ENCODE measurements at regions not wholly inside any gene's neighbourhood (a gene's known extent, or its start where the extent isn't known, plus 50 kb on each side); places are given as distances from the start of the nearest gene placed in this dataset.
A peak's percentile ranks its signal among the peaks of the same experiment; 100 is the strongest.

GRCh38 chr2:492178-492577 is 185.0 kb downstream of the TMEM18 start:
- no peak for TF ChIP-seq JUND (IDR thresholded peaks at IDR 0.05; ENCODE audit: low read depth)
- no peak for DNase-seq (ENCODE audit: low read depth in 1 of 2, low spot score in 1 of 2)
- in situ Hi-C loops (cut with HindIII; ENCODE audit: low pct_unique_long_range_greater_than_20kb, low sequenced_read_pairs), result no loop called here

- in situ Hi-C loops (cut with HindIII; ENCODE audit: low pct_unique_long_range_greater_than_20kb, low sequenced_read_pairs), result no loop called here
- no peak for DNase-seq (ENCODE audit: low read depth in 1 of 2, low spot score in 1 of 2)
- TF ChIP-seq JUND (IDR thresholded peaks at IDR 0.05; ENCODE audit: low read depth), result no peak
These were observed 187.4 kb downstream of the TMEM18 start for GRCh38 chr2:489838-490237.

GRCh38 chr2:489084-489483 is 188.1 kb downstream of the TMEM18 start:
- in situ Hi-C loops (cut with HindIII; ENCODE audit: low pct_unique_long_range_greater_than_20kb, low sequenced_read_pairs), result no loop called here
- DNase-seq (ENCODE audit: low read depth in 1 of 2, low spot score in 1 of 2), result no peak
- no peak for TF ChIP-seq JUND (IDR thresholded peaks at IDR 0.05; ENCODE audit: low read depth)

GRCh38 chr2:487186-488079 is 189.8 kb downstream of the TMEM18 start:
- in situ Hi-C loops (cut with HindIII; ENCODE audit: low pct_unique_long_range_greater_than_20kb, low sequenced_read_pairs), result no loop called here
- no peak for DNase-seq (ENCODE audit: low read depth in 1 of 2, low spot score in 1 of 2)
- no peak for TF ChIP-seq JUND (IDR thresholded peaks at IDR 0.05; ENCODE audit: low read depth)

GRCh38 chr2:486371-486770 is 190.8 kb downstream of the TMEM18 start:
- in situ Hi-C loops (cut with HindIII; ENCODE audit: low pct_unique_long_range_greater_than_20kb, low sequenced_read_pairs), result no loop called here
- no peak for DNase-seq (ENCODE audit: low read depth in 1 of 2, low spot score in 1 of 2)

GRCh38 chr2:481388-481787 is 193.5 kb upstream of the ALKAL2 start:
- TF ChIP-seq JUND (IDR thresholded peaks at IDR 0.05; ENCODE audit: low read depth), result no peak
- in situ Hi-C loops (cut with HindIII; ENCODE audit: low pct_unique_long_range_greater_than_20kb, low sequenced_read_pairs), result no loop called here
- no peak for DNase-seq (ENCODE audit: low read depth in 1 of 2, low spot score in 1 of 2)

More at GRCh38 chr2:486371-486770, 190.8 kb downstream of the TMEM18 start:
- TF ChIP-seq JUND (IDR thresholded peaks at IDR 0.05; ENCODE audit: low read depth), result no peak

GRCh38 chr2:479490-480176 is 191.7 kb upstream of the ALKAL2 start:
- peak; percentile 27 to 47 for DNase-seq (ENCODE audit: low read depth in 1 of 2, low spot score in 1 of 2)
- in situ Hi-C loops (cut with HindIII; ENCODE audit: low pct_unique_long_range_greater_than_20kb, low sequenced_read_pairs), result no loop called here
- TF ChIP-seq JUND (IDR thresholded peaks at IDR 0.05; ENCODE audit: low read depth), result no peak

- TF ChIP-seq JUND (IDR thresholded peaks at IDR 0.05; ENCODE audit: low read depth), result no peak
- in situ Hi-C loops (cut with HindIII; ENCODE audit: low pct_unique_long_range_greater_than_20kb, low sequenced_read_pairs), result no loop called here
- DNase-seq (ENCODE audit: low read depth in 1 of 2, low spot score in 1 of 2), result no peak
These were observed 191.1 kb upstream of the ALKAL2 start for GRCh38 chr2:479031-479430.

- in situ Hi-C loops (cut with HindIII; ENCODE audit: low pct_unique_long_range_greater_than_20kb, low sequenced_read_pairs), result no loop called here
- DNase-seq (ENCODE audit: low read depth in 1 of 2, low spot score in 1 of 2), result no peak
- no peak for TF ChIP-seq JUND (IDR thresholded peaks at IDR 0.05; ENCODE audit: low read depth)
These were observed 183.7 kb upstream of the ALKAL2 start for GRCh38 chr2:471560-471959.

- no peak for DNase-seq (ENCODE audit: low read depth in 1 of 2, low spot score in 1 of 2)
- in situ Hi-C loops (cut with HindIII; ENCODE audit: low pct_unique_long_range_greater_than_20kb, low sequenced_read_pairs), result no loop called here
- no peak for TF ChIP-seq JUND (IDR thresholded peaks at IDR 0.05; ENCODE audit: low read depth)
These were observed 181.6 kb upstream of the ALKAL2 start for GRCh38 chr2:469514-469913.

GRCh38 chr2:468648-469336 is 180.9 kb upstream of the ALKAL2 start:
- TF ChIP-seq JUND (IDR thresholded peaks at IDR 0.05; ENCODE audit: low read depth), result no peak
- in situ Hi-C loops (cut with HindIII; ENCODE audit: low pct_unique_long_range_greater_than_20kb, low sequenced_read_pairs), result no loop called here
- no peak for DNase-seq (ENCODE audit: low read depth in 1 of 2, low spot score in 1 of 2)

GRCh38 chr2:467892-468647 is 180.2 kb upstream of the ALKAL2 start:
- no peak for DNase-seq (ENCODE audit: low read depth in 1 of 2, low spot score in 1 of 2)
- TF ChIP-seq JUND (IDR thresholded peaks at IDR 0.05; ENCODE audit: low read depth), result no peak
- in situ Hi-C loops (cut with HindIII; ENCODE audit: low pct_unique_long_range_greater_than_20kb, low sequenced_read_pairs), result no loop called here

Data from T47D (cell line).